ENCODE measurements at regions not wholly inside any gene's neighbourhood (a gene's known extent, or its start where the extent isn't known, plus 50 kb on each side); places are given as distances from the start of the nearest gene placed in this dataset.

DNA sequence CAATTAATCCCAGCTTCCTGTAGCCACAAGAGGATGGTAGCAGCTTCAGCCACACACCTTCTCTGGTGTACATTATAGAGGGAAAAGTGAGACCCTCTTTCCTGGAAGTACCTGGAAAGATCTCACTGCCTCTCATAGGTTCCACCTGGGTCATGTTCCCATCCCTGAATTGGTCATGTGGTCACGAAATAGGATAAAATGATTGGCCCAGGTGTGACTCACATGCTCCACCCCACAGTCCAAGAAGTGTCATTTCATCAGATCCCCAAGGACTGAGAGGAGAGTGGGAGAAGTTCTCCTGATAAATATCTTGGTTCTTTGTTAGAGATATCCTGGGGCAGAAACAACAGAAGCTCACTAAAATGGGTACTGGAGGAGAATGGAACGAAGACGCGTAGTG, 142.4 kb downstream of the QRSL1 start (continued):
- TF ChIP-seq, protein P1, sequence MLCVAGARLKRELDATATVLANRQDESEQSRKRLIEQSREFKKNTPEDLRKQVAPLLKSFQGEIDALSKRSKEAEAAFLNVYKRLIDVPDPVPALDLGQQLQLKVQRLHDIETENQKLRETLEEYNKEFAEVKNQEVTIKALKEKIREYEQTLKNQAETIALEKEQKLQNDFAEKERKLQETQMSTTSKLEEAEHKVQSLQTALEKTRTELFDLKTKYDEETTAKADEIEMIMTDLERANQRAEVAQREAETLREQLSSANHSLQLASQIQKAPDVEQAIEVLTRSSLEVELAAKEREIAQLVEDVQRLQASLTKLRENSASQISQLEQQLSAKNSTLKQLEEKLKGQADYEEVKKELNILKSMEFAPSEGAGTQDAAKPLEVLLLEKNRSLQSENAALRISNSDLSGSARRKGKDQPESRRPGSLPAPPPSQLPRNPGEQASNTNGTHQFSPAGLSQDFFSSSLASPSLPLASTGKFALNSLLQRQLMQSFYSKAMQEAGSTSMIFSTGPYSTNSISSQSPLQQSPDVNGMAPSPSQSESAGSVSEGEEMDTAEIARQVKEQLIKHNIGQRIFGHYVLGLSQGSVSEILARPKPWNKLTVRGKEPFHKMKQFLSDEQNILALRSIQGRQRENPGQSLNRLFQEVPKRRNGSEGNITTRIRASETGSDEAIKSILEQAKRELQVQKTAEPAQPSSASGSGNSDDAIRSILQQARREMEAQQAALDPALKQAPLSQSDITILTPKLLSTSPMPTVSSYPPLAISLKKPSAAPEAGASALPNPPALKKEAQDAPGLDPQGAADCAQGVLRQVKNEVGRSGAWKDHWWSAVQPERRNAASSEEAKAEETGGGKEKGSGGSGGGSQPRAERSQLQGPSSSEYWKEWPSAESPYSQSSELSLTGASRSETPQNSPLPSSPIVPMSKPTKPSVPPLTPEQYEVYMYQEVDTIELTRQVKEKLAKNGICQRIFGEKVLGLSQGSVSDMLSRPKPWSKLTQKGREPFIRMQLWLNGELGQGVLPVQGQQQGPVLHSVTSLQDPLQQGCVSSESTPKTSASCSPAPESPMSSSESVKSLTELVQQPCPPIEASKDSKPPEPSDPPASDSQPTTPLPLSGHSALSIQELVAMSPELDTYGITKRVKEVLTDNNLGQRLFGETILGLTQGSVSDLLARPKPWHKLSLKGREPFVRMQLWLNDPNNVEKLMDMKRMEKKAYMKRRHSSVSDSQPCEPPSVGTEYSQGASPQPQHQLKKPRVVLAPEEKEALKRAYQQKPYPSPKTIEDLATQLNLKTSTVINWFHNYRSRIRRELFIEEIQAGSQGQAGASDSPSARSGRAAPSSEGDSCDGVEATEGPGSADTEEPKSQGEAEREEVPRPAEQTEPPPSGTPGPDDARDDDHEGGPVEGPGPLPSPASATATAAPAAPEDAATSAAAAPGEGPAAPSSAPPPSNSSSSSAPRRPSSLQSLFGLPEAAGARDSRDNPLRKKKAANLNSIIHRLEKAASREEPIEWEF (IDR thresholded peaks at IDR 0.05; ENCODE audit: insufficient replicate concordance, low read depth, low read length), result no peak
- TF ChIP-seq PAX8 (IDR thresholded peaks at IDR 0.05), result no peak
- TF ChIP-seq MXI1 (IDR thresholded peaks at IDR 0.05; ENCODE audit: low read depth, low read length), result no peak
- no peak for TF ChIP-seq CEBPB (IDR thresholded peaks at IDR 0.05; ENCODE audit: borderline replicate concordance in 1 of 2, low read depth in 2 of 2, low read length in 2 of 2)
- no peak for TF ChIP-seq SRF (IDR thresholded peaks at IDR 0.05; ENCODE audit: low read depth in 2 of 2, low read length in 2 of 2)
- no peak for TF ChIP-seq ATF7 (IDR thresholded peaks at IDR 0.05; ENCODE audit: low read depth)
- TF ChIP-seq CHD4 (IDR thresholded peaks at IDR 0.05), result no peak

DNA sequence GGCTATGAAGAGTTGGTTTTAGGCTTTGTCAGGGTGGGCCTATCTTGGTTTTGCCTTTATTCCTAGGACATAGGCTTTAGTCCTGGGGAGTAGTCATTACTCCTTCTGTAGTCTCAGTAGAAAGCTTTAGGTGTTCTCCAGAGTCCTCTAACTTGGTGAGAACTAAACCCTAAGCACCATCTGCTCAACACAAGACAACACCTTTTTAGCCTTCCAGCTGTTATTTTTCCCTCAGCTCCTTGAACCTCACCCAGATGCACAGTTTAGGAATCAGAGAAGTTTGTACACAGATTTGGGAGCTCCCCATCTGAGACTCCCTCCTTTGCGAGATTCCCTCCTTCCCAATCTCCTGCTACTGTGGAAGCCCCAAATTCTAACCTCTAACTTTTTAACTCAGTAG, 141.3 kb downstream of the QRSL1 start:
- H2AFZ ChIP-seq (ENCODE audit: control insufficient read depth, low read depth, low read length), result no peak overlapping the region
- no peak overlapping the region for H3K4me3 ChIP-seq
- no peaks in the 10 kb centered on the region for H3K27me3 ChIP-seq (replicated peaks in 1 of 2; ENCODE audit: control insufficient read depth in 2 of 2, insufficient read depth in 2 of 2, low read length in 1 of 2)
- no peak for DNase-seq (ENCODE audit: low read depth, low spot score)
- H4K20me1 ChIP-seq (ENCODE audit: control insufficient read depth, insufficient read depth), result no peaks in the 10 kb centered on the region
- ChIA-PET CTCF (interaction anchor here (0.9 kb wide), 1 partner anchor 209 kb away, joined by 4 read pairs; no protein-coding TSS in a partner anchor), POLR2A (no interaction called here), SMC1A (ENCODE audit: uncharacterized antibody, unreplicated experiment) (interaction anchor here (0.7 kb wide), 1 partner anchor 9 kb away, joined by 3 read pairs; no protein-coding TSS in a partner anchor), RAD21 (ENCODE audit: unreplicated experiment) (no interaction called here)
- no peak for ATAC-seq
- H3K4me2 ChIP-seq (ENCODE audit: control insufficient read depth, insufficient read depth), result no peak overlapping the region
- BruUV-seq (replicated peaks), result no TSS peak
- no peak for TF ChIP-seq RELA (IDR thresholded peaks at IDR 0.05; ENCODE audit: borderline replicate concordance, partially characterized antibody)
- intact Hi-C loops (cut with micrococcal nuclease; ENCODE audit: unreplicated experiment) (no loop called here), in situ Hi-C loops (cut with MboI) (no loop called here)
- no peak for FAIRE-seq
- 24% methylated on average over 1 of the region's 1 CpG for WGBS (ENCODE audit: insufficient coverage, insufficient replicate concordance, low lambda C conversion rate, missing lambda C conversion rate)
- no peaks in the 10 kb centered on the region for H3K79me2 ChIP-seq (ENCODE audit: control insufficient read depth, insufficient read depth, low read length)
- no peak overlapping the region for H3K27ac ChIP-seq (ENCODE audit: control insufficient read depth, insufficient read depth)
- H3K9me3 ChIP-seq (replicated peaks; ENCODE audit: control insufficient read depth, insufficient read depth, low read length), result no peaks in the 10 kb centered on the region; the same call in 2 of the 3 replicates
- H3K4me1 ChIP-seq (ENCODE audit: control insufficient read depth, insufficient read depth, low read length), result no peaks in the 10 kb centered on the region
- no peak overlapping the region for H3K9ac ChIP-seq (ENCODE audit: control insufficient read depth, insufficient read depth, low read length)
- no peaks in the 10 kb centered on the region for H3K36me3 ChIP-seq (ENCODE audit: control insufficient read depth in 2 of 2, insufficient read depth in 2 of 2, low read length in 1 of 2)
